ENCODE measurements at regions not wholly inside any gene's neighbourhood (a gene's known extent, or its start where the extent isn't known, plus 50 kb on each side); places are given as distances from the start of the nearest gene placed in this dataset.

DNA sequence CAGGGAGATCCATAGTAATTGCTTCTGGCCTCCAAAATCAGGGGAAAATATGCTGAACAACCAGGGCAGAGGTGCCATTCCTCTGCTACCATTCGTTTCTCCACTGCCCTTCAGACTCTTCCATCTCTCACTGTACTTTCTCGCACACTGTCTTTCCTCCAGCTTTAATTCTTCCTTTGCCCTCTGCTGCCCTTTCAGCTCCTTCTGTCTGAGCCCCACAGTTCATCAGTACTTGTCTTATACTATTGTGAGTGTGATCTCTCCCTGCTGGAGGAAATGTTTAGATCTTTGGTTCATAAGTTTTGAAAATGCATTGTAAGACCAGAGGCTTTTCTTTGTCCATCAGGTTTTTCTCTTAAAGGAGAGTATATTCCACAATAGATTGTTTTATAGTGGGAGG lies 184.9 kb upstream of the DTNA start:
- no peak for TF ChIP-seq CTCF (tag by site-specific recombination; IDR thresholded peaks at IDR 0.05)
- no peak for TF ChIP-seq SP7 (tag by site-specific recombination; IDR thresholded peaks at IDR 0.05)
- TF ChIP-seq ZNF10 (tag by site-specific recombination; IDR thresholded peaks at IDR 0.05), result no peak
- no peak for TF ChIP-seq ZNF521 (tag by site-specific recombination; IDR thresholded peaks at IDR 0.05)
- TF ChIP-seq KLF1 (tag by site-specific recombination; IDR thresholded peaks at IDR 0.05), result no peak
- no peak for TF ChIP-seq ZFP37 (tag by site-specific recombination; IDR thresholded peaks at IDR 0.05)

Data from HEK293 (cell line).